Loucy (cell line): ENCODE measurements at regions not wholly inside any gene's neighbourhood (a gene's known extent, or its start where the extent isn't known, plus 50 kb on each side); places are given as distances from the start of the nearest gene placed in this dataset.

ENCODE experiments used
- H2AFZ ChIP-seq: fragments of 200-600 bp; sonication (generic); 2 replicates; pipeline ENCODE4 v1.6.0; 2016; ENCODE audit warnings: antibody characterized with exemption, mild to moderate bottlenecking, low read length, moderate library complexity
- H3F3A ChIP-seq: fragments of 200-600 bp; 2 replicates; pipeline ENCODE4 v1.6.0; 2016; ENCODE audit warnings: antibody characterized with exemption, low read depth, mild to moderate bottlenecking
- H3K27me3 ChIP-seq: fragments of 200-600 bp; sonication (generic); 2 replicates; pipeline ENCODE4 v1.6.1; 2014; ENCODE audit warnings: low read length, mild to moderate bottlenecking; ENCODE audit not compliant: insufficient read depth, poor library complexity, severe bottlenecking
- H3K36me3 ChIP-seq: fragments of 200-600 bp; sonication (generic); 2 replicates; pipeline ENCODE4 v1.6.1; 2016; ENCODE audit warnings: low read length; ENCODE audit not compliant: insufficient read depth
- H3K4me1 ChIP-seq: fragments of 200-600 bp; sonication (generic); 2 replicates; pipeline ENCODE4 v1.5.1; 2014; ENCODE audit warnings: low read length, mild to moderate bottlenecking; ENCODE audit not compliant: insufficient read depth, poor library complexity, severe bottlenecking
- H3K4me2 ChIP-seq: fragments of 200-600 bp; sonication (generic); 2 replicates; pipeline ENCODE4 v1.6.0; 2014; ENCODE audit warnings: antibody characterized with exemption, low read length, low read depth, mild to moderate bottlenecking; ENCODE audit not compliant: poor library complexity, severe bottlenecking
- H3K4me3 ChIP-seq: fragments of 200-600 bp; sonication (generic); 2 replicates; pipeline ENCODE4 v1.5.1; 2014; ENCODE audit warnings: low read length, mild to moderate bottlenecking, mixed read lengths; ENCODE audit not compliant: poor library complexity, severe bottlenecking
- H3K79me2 ChIP-seq: fragments of 200-600 bp; sonication (generic); 2 replicates; pipeline ENCODE4 v1.6.1; 2014; ENCODE audit warnings: low read length; ENCODE audit not compliant: insufficient read depth
- H3K9ac ChIP-seq: fragments of 200-600 bp; sonication (generic); 2 replicates; pipeline ENCODE4 v1.6.0; 2014; ENCODE audit warnings: mild to moderate bottlenecking, low read depth, low read length, moderate library complexity; ENCODE audit not compliant: poor library complexity, severe bottlenecking
- H3K9me2 ChIP-seq: fragments of 200-600 bp; sonication (generic); replicated peaks from 2 replicates; pipeline ENCODE4 v1.6.1; 2016; ENCODE audit warnings: low read depth, low read length, mixed read lengths
- H3K9me3 ChIP-seq: fragments of 200-600 bp; sonication (generic); 2 replicates; pipeline ENCODE4 v1.6.1; 2014; ENCODE audit warnings: mild to moderate bottlenecking, antibody characterized with exemption, low read length, low read depth; ENCODE audit not compliant: insufficient read depth
- H4K20me1 ChIP-seq: fragments of 200-600 bp; sonication (generic); 2 replicates; pipeline ENCODE4 v1.6.0; 2014; ENCODE audit warnings: antibody characterized with exemption, low read length, mild to moderate bottlenecking; ENCODE audit not compliant: insufficient read depth, poor library complexity, severe bottlenecking
- CTCF ChIP-seq: fragments of 200-600 bp; sonication (generic); conservative IDR thresholded peaks from 2 replicates; pipeline ENCODE4 v1.5.1; 2014; ENCODE audit warnings: mild to moderate bottlenecking, antibody characterized with exemption, low read length
- EZH2phosphoT487 ChIP-seq: fragments of 200-600 bp; IDR thresholded peaks from 2 replicates; pipeline ENCODE4 v1.6.1; 2018; ENCODE audit warnings: antibody characterized with exemption, mild to moderate bottlenecking, moderate library complexity, borderline replicate concordance

DNA sequence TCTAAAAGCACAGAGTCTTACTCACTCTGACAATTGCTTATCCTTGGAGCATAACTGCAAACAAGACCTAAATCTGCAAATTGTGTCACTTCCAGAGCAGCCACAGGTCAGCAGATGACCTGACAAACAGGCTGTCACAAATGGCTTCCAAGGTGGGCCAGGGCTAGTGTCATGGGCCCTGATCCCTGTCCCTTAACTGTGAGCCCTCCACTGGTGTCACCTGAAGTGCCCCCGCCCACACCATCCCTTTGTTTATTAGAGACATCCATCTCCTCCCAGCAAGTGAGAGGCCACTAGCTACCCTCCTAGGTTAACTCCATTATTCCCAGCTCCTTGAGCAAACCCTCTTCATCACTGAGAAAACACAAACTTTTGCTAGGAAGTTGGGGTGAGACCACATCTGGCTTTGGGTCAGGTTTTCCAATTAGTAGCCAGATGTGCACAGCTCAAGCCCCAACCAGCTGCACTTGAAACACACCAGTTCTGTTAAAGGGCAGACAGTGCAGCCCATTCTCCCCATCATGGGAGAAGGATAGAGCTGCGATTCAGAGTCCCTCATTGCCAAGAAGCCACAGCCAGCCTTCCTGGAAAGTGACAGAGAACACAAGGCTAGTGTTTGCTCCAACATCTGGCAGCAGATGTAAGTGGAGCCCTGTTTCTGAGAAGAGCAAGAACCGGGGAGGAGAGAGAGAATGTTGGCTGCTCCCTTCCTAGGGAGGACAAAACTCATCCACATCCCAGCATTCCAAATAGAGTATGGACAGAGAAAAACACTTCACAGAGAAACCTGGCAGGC lies 75.7 kb upstream of the NANOS1 start:
- H3K36me3 ChIP-seq = no peaks in the 10 kb centered on the region
- H3K79me2 ChIP-seq = no peaks in the 10 kb centered on the region
- no peak overlapping the region for H3K9ac ChIP-seq
- H3F3A ChIP-seq = no peaks in the 10 kb centered on the region
- H4K20me1 ChIP-seq = no peaks in the 10 kb centered on the region
- H3K4me1 ChIP-seq = peaks cover 4% of the 10 kb centered on the region
- no peaks in the 10 kb centered on the region for H3K27me3 ChIP-seq
- H3K9me3 ChIP-seq = no peaks in the 10 kb centered on the region
- no peaks in the 10 kb centered on the region for H3K9me2 ChIP-seq
- H2AFZ ChIP-seq = no peak overlapping the region
- TF ChIP-seq CTCF = no peak
- TF ChIP-seq EZH2phosphoT487 = no peak
- H3K4me3 ChIP-seq = no peak overlapping the region
- no peak overlapping the region for H3K4me2 ChIP-seq

DNA sequence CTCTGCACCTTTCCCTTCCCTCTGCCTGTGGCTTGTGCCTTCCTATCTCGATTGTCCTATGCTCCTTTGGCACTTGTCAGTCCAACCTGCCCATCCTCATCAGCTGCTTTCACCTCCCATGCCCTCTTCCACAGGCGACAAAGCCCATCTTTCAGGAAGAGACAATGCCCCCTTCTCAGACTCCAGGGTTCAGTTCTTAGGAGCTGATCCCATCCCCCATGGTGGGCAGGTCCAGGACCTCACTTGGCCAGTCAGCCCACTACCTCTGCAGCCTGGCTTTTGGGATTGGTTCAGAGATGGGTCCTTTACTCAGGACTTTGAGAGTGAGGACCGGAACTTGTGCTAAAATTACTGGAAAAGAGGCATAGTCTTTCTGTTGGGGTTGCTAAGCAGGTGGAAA lies 74.0 kb upstream of the NANOS1 start:
- no peak overlapping the region for H3K4me3 ChIP-seq
- H3K36me3 ChIP-seq = no peaks in the 10 kb centered on the region
- no peak overlapping the region for H3K9ac ChIP-seq
- H3K4me1 ChIP-seq = no peaks in the 10 kb centered on the region
- no peaks in the 10 kb centered on the region for H4K20me1 ChIP-seq
- no peaks in the 10 kb centered on the region for H3K9me2 ChIP-seq
- no peaks in the 10 kb centered on the region for H3K27me3 ChIP-seq
- no peak overlapping the region for H2AFZ ChIP-seq
- TF ChIP-seq EZH2phosphoT487 (no peak), CTCF (no peak)
- no peaks in the 10 kb centered on the region for H3K79me2 ChIP-seq
- no peak overlapping the region for H3K4me2 ChIP-seq
- H3K9me3 ChIP-seq = no peaks in the 10 kb centered on the region
- H3F3A ChIP-seq = no peaks in the 10 kb centered on the region

GRCh38 chr10:118955951-118956801 lies 73.3 kb upstream of the NANOS1 start:
- Histone ChIP-seq H3K36me3 (no peaks in the 10 kb centered on the region), H3K4me2 (no peak overlapping the region), H3F3A (no peaks in the 10 kb centered on the region), H4K20me1 (no peaks in the 10 kb centered on the region), H3K27me3 (no peaks in the 10 kb centered on the region), H2AFZ (no peak overlapping the region), H3K9me2 (no peaks in the 10 kb centered on the region), H3K79me2 (no peaks in the 10 kb centered on the region), H3K4me1 (no peaks in the 10 kb centered on the region), H3K9me3 (no peaks in the 10 kb centered on the region), H3K4me3 (no peak overlapping the region), H3K9ac (no peak overlapping the region)
- TF ChIP-seq CTCF = no peak
